Activated CD4-positive, alpha-beta T cell treated with anti-CD3 and anti-CD28 coated beads, Interleukin-2, amount 50 U/mL, for 16 hours (primary cell): ENCODE measurements at regions not wholly inside any gene's neighbourhood (a gene's known extent, or its start where the extent isn't known, plus 50 kb on each side); places are given as distances from the start of the nearest gene placed in this dataset.

ENCODE experiments used
- DNase-seq: peaks from one replicate; pipeline ENCODE4 v3.0.0-alpha.2; 2020

- DNase-seq, result no peak
Measured at GRCh38 chr5:86786955-86787354, 169.2 kb downstream of the COX7C start.

DNA sequence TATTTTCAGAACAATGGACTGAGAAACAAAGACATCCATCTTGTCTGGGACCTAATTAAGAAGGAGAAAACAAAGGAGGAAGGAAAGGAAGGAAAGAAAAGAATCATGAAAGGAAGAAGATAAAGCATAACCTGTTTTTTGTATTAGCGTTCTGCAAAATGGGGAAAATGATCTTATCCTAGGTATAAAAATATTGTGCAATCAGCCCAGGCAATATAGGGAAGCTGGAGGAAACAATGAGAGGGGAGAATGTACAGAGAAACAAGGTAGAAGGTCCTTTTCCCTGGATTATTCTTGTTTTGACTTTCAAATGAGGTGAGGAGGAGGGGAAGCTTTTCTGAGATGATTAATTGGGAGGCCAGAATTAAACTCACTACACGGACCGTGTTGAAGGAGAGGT is 177.9 kb downstream of the COX7C start:
- no peak for DNase-seq

- no peak for DNase-seq
Measured at GRCh38 chr5:86797677-86798076, 179.9 kb downstream of the COX7C start.

- DNase-seq, result no peak
Measured at GRCh38 chr5:86806206-86806605, 188.5 kb downstream of the COX7C start.

GRCh38 chr5:86807046-86808031 is 189.6 kb downstream of the COX7C start:
- no peak for DNase-seq

- DNase-seq, result no peak
Measured at GRCh38 chr5:86814315-86814714, 196.6 kb downstream of the COX7C start.

GRCh38 chr5:86814907-86815306 is 197.2 kb downstream of the COX7C start:
- no peak for DNase-seq

DNA sequence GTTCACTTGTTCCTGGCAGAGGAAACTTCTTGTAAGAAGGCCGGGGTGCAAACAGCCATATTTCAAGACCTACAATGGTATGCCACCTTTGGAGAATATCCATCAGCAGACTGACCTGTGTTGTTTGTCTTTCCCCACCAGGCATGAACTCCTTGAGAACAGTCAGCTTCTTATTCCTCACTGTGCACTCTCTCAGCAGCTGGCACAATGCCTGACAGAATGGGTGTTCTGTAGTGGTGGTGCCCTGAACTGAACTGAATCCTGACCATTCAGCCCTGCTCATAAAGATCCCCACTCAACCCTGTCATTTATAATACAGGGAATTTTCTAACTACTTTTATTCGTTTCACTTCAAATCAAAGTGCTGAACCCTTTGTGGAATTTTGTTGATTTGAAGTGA is 206.9 kb downstream of the COX7C start:
- DNase-seq, result no peak

DNA sequence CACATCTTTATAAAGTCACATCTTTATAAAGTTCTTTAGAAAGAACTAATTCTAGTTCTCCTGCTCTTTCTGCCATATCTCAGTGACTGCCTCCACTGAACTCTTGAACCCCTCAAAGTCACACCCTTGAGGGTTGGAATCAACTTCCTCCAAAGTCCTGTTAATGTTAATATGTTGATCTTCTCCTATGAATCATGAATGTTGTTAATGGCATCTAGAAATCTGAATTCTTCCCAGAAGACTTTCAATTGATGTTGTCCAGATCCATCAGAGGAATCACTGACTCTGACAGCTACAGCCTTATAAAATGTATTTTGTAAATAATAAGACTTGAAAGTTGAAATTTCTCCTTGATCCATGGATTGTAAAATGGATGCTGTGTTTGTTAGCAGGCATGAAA is 213.4 kb downstream of the COX7C start:
- no peak for DNase-seq

DNA sequence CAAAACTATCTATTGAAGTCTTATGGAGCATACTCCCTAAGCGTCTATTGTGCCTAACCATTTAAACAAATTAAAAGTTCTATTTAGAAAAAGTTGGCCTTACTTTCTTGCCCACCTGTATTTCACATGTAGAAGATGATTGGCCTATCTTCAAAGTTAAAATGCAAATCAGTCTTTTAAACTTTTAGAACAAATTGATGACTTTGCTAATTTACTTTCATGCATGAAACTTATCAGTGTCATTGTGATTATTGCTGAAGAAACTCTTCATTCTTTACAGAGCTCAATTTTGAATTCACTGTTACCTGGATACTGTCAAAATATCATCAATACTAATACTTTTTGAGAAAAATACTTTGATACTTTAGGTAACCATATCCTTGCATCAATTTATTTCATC is 216.1 kb downstream of the COX7C start:
- no peak for DNase-seq

DNA sequence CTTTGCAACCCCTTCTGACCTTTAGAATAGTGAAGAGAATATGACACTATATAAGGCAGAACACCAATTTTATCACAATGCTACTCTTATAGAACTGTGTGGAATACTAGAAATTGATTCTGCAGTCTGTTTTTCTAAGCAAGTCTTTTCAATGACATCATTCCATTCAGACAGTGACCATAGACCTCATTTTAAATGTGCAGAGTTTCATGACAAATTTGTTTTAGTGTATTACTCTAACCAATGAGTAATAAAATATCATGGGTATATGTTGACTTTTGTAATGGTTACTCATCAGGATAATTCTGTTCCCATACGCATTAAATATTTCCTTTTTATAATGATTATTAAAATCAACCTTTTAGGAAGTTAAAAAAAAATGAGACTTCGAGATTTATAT is 219.9 kb downstream of the COX7C start:
- no peak for DNase-seq

GRCh38 chr5:86838083-86838482 is 220.3 kb downstream of the COX7C start:
- no peak for DNase-seq

- DNase-seq, result no peak
Measured at GRCh38 chr5:86841000-86841644, 223.4 kb downstream of the COX7C start.

DNA sequence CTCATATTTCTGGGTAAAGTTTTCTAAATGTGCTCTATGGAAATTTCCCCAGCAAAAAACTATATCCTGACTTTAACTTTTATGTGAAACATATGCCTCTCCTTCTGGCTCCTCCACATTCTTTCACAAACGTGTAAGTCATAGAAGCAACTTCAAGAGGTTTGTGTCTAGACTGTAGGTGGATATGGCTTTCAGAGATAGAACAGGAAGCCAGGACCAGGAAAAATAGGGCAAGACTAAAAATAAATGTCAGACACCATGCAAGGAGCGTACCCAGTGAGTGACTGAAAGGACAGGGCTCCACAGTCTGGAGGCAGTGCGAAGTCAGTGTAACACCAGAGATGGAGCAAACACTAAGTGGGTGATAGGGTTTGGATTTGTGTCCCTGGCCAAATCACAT is 240.7 kb downstream of the COX7C start:
- no peak for DNase-seq

- no peak for DNase-seq
Measured at GRCh38 chr5:86861512-86861911, 243.8 kb downstream of the COX7C start.

DNA sequence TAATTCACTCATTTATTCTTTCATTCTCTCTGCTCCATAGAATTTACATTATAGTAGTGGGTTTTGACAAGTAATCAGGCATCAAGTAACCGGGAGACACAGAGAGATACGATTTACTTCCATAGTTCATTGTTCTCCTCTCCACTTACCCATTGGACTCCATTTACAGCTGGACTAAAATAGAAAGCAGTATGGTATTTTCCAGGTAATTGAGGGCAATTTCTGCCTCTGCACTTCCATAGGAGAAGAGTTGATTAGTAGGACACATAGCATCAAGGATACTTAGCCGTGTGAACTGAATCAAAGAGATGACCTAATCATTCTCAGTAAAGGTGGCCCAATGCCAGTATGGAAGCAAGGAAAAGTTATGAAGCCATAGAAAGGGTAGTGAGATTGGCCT is 244.4 kb downstream of the COX7C start:
- no peak for DNase-seq

DNA sequence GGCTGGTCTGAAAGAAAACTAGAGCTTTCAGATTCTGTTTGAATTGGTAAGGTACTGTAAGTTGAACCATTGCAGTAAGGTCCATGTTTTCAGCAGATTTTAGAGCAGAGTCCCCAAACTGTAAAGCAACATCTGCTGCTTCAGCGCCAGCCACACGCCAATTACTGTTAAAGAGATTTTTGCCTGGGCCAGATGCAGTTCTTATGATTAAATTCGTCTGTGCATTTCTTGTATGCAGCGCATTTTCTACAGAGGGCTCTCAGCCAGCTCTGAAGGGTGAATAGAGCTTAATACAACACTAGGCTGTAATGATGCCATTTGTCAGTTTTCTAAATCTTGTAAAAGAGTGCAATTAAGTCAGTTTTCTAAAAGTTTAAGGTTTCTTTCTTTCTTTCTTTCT is 246.3 kb downstream of the COX7C start:
- no peak for DNase-seq

- DNase-seq, result no peak
Measured at GRCh38 chr5:86865256-86865785, 247.6 kb downstream of the COX7C start.

GRCh38 chr5:86866036-86866435 is 248.3 kb downstream of the COX7C start:
- DNase-seq, result no peak

DNA sequence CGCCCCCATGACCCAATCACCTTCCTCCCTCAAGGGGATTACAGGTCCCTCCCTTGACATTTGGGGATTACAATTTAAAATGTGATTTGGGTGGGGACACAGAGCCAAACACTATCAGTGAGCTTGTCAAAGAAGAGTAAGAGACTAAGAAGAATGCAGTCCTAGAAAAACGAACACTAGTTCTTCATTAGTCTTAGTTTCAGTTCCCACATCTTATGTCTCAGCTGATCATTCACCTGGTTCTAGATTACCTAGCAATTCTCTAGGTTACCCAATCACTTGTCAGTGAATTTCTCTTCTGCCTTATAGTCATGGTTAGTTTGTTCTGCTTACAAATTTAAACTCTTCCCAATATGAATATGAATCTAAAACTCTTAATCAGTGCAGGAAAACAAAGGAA is 251.5 kb downstream of the COX7C start:
- DNase-seq, result no peak

GRCh38 chr5:86875539-86875938 is 257.8 kb downstream of the COX7C start:
- DNase-seq, result no peak

- DNase-seq, result no peak
Measured at GRCh38 chr5:86878250-86878649, 260.5 kb downstream of the COX7C start.

DNA sequence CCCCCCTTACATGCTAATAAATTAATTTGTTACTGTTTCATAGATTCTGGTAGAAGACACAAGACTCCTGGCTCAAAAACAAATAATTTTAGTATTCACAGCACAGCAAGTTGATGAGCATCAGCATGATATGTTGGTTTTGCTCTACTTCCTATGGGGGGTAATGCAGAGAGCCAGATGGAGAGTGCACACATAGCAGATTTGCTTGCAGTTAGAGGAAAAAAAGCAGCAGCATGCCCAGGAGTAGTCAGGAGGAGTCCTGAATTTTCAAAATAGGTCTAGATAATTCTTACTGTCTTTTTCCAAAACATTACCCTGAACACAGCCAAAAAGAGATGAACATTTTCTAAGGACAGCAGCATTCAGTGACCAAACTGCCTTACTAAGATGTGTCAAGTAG is 261.3 kb downstream of the COX7C start:
- DNase-seq, result no peak

- DNase-seq, result no peak
Measured at GRCh38 chr5:86880344-86880743, 262.6 kb downstream of the COX7C start.
